Mesothelial cell of epicardium (in vitro differentiated cells): ENCODE measurements at regions not wholly inside any gene's neighbourhood (a gene's known extent, or its start where the extent isn't known, plus 50 kb on each side); places are given as distances from the start of the nearest gene placed in this dataset.

Experiments
- DNase-seq, 2 experiments: peaks; one replicate each; pipeline ENCODE4 v3.0.0; 2021; ENCODE audit warnings: low spot score in 2 of 2; ENCODE audit not compliant: unreplicated experiment in 2 of 2
- H3K27ac Mint-ChIP-seq: 2 replicates; pipeline ENCODE4 v1.8.0; 2021; ENCODE audit warnings: mixed read lengths
- H3K27me3 Mint-ChIP-seq: 2 replicates; pipeline ENCODE4 v1.8.0; 2021; ENCODE audit warnings: low read depth, mixed read lengths
- H3K36me3 Mint-ChIP-seq: 2 replicates; pipeline ENCODE4 v1.8.0; 2021; ENCODE audit warnings: mixed read lengths
- H3K4me1 Mint-ChIP-seq: 2 replicates; pipeline ENCODE4 v1.8.0; 2021; ENCODE audit warnings: mixed read lengths
- H3K4me3 Mint-ChIP-seq: 2 replicates; pipeline ENCODE4 v1.8.0; 2021; ENCODE audit warnings: mild to moderate bottlenecking, moderate library complexity, mixed read lengths
- H3K9me3 Mint-ChIP-seq: 2 replicates; pipeline ENCODE4 v1.8.0; 2021; ENCODE audit warnings: mixed read lengths
- CTCF ChIP-seq: fragments of 200-600 bp; sonication (generic); IDR thresholded peaks from one replicate; pipeline ENCODE4 v1.5.0; 2021; ENCODE audit warnings: antibody characterized with exemption; ENCODE audit not compliant: unreplicated experiment

DNA sequence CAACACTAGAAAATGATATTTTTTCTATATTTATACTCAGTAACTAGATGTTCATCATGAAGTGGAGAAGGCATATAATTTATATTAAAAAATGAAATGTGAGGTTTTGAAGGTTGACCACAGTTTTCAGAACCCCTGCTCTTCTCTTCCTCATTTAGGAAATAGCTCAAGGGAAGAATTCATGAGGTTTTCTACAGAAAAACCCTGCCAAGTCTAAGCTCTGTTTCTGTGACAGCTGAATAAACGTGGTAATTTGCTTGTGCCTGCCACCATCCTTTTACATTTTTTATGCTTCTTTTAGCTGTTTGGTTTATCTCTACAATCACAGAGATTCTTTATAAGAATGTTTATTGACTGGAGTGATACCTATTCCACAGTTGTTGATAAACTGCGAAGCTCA lies 630.3 kb upstream of the POT1 start:
- H3K4me1 Mint-ChIP-seq: peaks cover 3% of the 10 kb centered on the region

GRCh38 chr7:125555916-125556315 lies 626.3 kb upstream of the POT1 start:
- TF ChIP-seq CTCF: no peak
- Mint-ChIP-seq H3K36me3 (no peaks in the 10 kb centered on the region), H3K4me3 (no peak overlapping the region), H3K9me3 (no peaks in the 10 kb centered on the region), H3K27me3 (peaks cover 7% of the 10 kb centered on the region), H3K4me1 (peaks cover 3% of the 10 kb centered on the region), H3K27ac (no peak overlapping the region)
- DNase-seq: no peak

More for the DNA sequence above, 630.3 kb upstream of the POT1 start:
- Mint-ChIP-seq H3K27me3 (peaks cover 7% of the 10 kb centered on the region), H3K27ac (no peak overlapping the region), H3K4me3 (no peak overlapping the region), H3K36me3 (no peaks in the 10 kb centered on the region), H3K9me3 (no peaks in the 10 kb centered on the region)
- no peak for DNase-seq
- no peak for TF ChIP-seq CTCF

- Mint-ChIP-seq H3K4me1 (no peaks in the 10 kb centered on the region), H3K27ac (no peak overlapping the region), H3K36me3 (no peaks in the 10 kb centered on the region), H3K9me3 (no peaks in the 10 kb centered on the region), H3K27me3 (peaks cover 11% of the 10 kb centered on the region), H3K4me3 (no peak overlapping the region)
- no peak for DNase-seq
- no peak for TF ChIP-seq CTCF
Observed at GRCh38 chr7:125551008-125551407, 621.4 kb upstream of the POT1 start.

GRCh38 chr7:125547505-125547904 lies 617.9 kb upstream of the POT1 start:
- no peak for DNase-seq
- Mint-ChIP-seq H3K4me3 (no peak overlapping the region), H3K4me1 (no peaks in the 10 kb centered on the region), H3K36me3 (no peaks in the 10 kb centered on the region), H3K9me3 (no peaks in the 10 kb centered on the region), H3K27me3 (peaks cover 4% of the 10 kb centered on the region), H3K27ac (no peak overlapping the region)
- TF ChIP-seq CTCF: no peak

DNA sequence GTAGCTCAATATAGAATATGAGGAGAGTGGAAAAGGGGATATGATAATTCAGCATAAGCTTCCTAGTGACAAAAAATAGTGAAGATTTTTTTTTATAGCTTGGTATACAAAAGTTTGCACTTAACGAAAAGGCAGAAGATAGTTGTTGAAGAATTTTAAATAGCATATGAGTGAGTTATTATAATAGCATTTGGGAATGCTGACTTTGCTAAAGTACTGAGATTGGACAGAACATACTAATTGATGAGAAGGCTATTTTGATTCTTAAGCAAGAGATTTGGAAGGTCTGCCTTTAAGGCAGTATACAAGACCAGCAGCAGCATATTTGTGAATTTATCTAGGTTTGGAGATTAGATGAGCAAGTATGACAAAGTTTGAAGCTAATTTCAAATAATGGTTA lies 600.9 kb upstream of the POT1 start:
- no peak for TF ChIP-seq CTCF
- no peaks in the 10 kb centered on the region for H3K36me3 Mint-ChIP-seq
- no peaks in the 10 kb centered on the region for H3K4me1 Mint-ChIP-seq
- no peak for DNase-seq
- no peak overlapping the region for H3K4me3 Mint-ChIP-seq
- no peaks in the 10 kb centered on the region for H3K27me3 Mint-ChIP-seq
- no peaks in the 10 kb centered on the region for H3K9me3 Mint-ChIP-seq
- H3K27ac Mint-ChIP-seq: no peak overlapping the region

GRCh38 chr7:125529249-125529648 lies 599.6 kb upstream of the POT1 start:
- Mint-ChIP-seq H3K27ac (no peak overlapping the region), H3K36me3 (no peaks in the 10 kb centered on the region), H3K27me3 (no peaks in the 10 kb centered on the region), H3K4me3 (no peak overlapping the region), H3K4me1 (no peaks in the 10 kb centered on the region), H3K9me3 (no peaks in the 10 kb centered on the region)
- TF ChIP-seq CTCF: no peak
- DNase-seq: no peak
